ENCODE measurements at regions not wholly inside any gene's neighbourhood (a gene's known extent, or its start where the extent isn't known, plus 50 kb on each side); places are given as distances from the start of the nearest gene placed in this dataset.

GRCh38 chr10:125283836-125284614, 123.7 kb upstream of the CTBP2 start:
- no peaks in the 10 kb centered on the region for H3K27me3 ChIP-seq (ENCODE audit: control insufficient read depth, insufficient read depth, low read length)
- Mint-ChIP-seq H3K4me3 (no peak overlapping the region), H3K36me3 (no peaks in the 10 kb centered on the region), H3K4me1 (peaks cover 5 to 11% of the 10 kb centered on the region in 2 donors), H3K27ac (no peak overlapping the region), H3K9me3 (no peaks in the 10 kb centered on the region), H3K27me3 (ENCODE audit: low read depth in 2 of 2) (peaks cover 34 to 47% of the 10 kb centered on the region in 2 donors)
- no peak overlapping the region for H3K27ac ChIP-seq (ENCODE audit: low read length)
- H3K4me1 ChIP-seq (ENCODE audit: control insufficient read depth, insufficient read depth, low read length), result no peaks in the 10 kb centered on the region
- 91% methylated on average over 10 of the region's 11 CpGs for WGBS (ENCODE audit: insufficient coverage)
- H3K4me3 ChIP-seq (ENCODE audit: low read length), result no peak overlapping the region
- no peak for ATAC-seq
- no peak for DNase-seq
- intact Hi-C loops (cut with micrococcal nuclease), result no loop called here
- TF ChIP-seq CTCF (IDR thresholded peaks at IDR 0.05), result no peak
- H3K9me3 ChIP-seq (ENCODE audit: control insufficient read depth, insufficient read depth, low read length), result no peaks in the 10 kb centered on the region
- no peaks in the 10 kb centered on the region for H3K36me3 ChIP-seq (ENCODE audit: control insufficient read depth, insufficient read depth, low read length)

GRCh38 chr10:125283191-125283835, 123.0 kb upstream of the CTBP2 start:
- H3K4me1 ChIP-seq (ENCODE audit: control insufficient read depth, insufficient read depth, low read length), result no peaks in the 10 kb centered on the region
- ATAC-seq, result no peak
- WGBS (ENCODE audit: insufficient coverage), result 46% methylated on average over 7 of the region's 7 CpGs
- Mint-ChIP-seq H3K27ac (no peak overlapping the region), H3K9me3 (no peaks in the 10 kb centered on the region), H3K36me3 (no peaks in the 10 kb centered on the region), H3K4me3 (no peak overlapping the region), H3K4me1 (peaks cover 5 to 11% of the 10 kb centered on the region in 2 donors), H3K27me3 (ENCODE audit: low read depth in 2 of 2) (peaks cover 34 to 48% of the 10 kb centered on the region in 2 donors)
- DNase-seq, result no peak
- no peaks in the 10 kb centered on the region for H3K9me3 ChIP-seq (ENCODE audit: control insufficient read depth, insufficient read depth, low read length)
- H3K27ac ChIP-seq (ENCODE audit: low read length), result no peak overlapping the region
- intact Hi-C loops (cut with micrococcal nuclease), result no loop called here
- H3K4me3 ChIP-seq (ENCODE audit: low read length), result no peak overlapping the region
- TF ChIP-seq CTCF (IDR thresholded peaks at IDR 0.05), result no peak
- no peaks in the 10 kb centered on the region for H3K27me3 ChIP-seq (ENCODE audit: control insufficient read depth, insufficient read depth, low read length)
- H3K36me3 ChIP-seq (ENCODE audit: control insufficient read depth, insufficient read depth, low read length), result no peaks in the 10 kb centered on the region

GRCh38 chr10:125281091-125281490, 120.7 kb upstream of the CTBP2 start:
- Histone ChIP-seq H3K4me1 (ENCODE audit: control insufficient read depth, insufficient read depth, low read length) (no peaks in the 10 kb centered on the region), H3K27me3 (ENCODE audit: control insufficient read depth, insufficient read depth, low read length) (no peaks in the 10 kb centered on the region), H3K9me3 (ENCODE audit: control insufficient read depth, insufficient read depth, low read length) (no peaks in the 10 kb centered on the region), H3K27ac (ENCODE audit: low read length) (no peak overlapping the region), H3K4me3 (ENCODE audit: low read length) (no peak overlapping the region), H3K36me3 (ENCODE audit: control insufficient read depth, insufficient read depth, low read length) (no peaks in the 10 kb centered on the region)
- intact Hi-C loops (cut with micrococcal nuclease), result no loop called here
- Mint-ChIP-seq H3K27me3 (ENCODE audit: low read depth in 2 of 2) (peaks cover 21 to 36% of the 10 kb centered on the region in 2 donors), H3K36me3 (no peaks in the 10 kb centered on the region), H3K27ac (no peak overlapping the region), H3K4me1 (peaks cover 5 to 11% of the 10 kb centered on the region in 2 donors), H3K4me3 (no peak overlapping the region), H3K9me3 (peaks cover 0 to under 1% of the 10 kb centered on the region in 2 donors)
- TF ChIP-seq CTCF (IDR thresholded peaks at IDR 0.05), result no peak
- ATAC-seq, result no peak
- WGBS (ENCODE audit: insufficient coverage), result 85% methylated on average over 6 of the region's 6 CpGs
- no peak for DNase-seq
